KMS-11 (cell line): ENCODE measurements at regions not wholly inside any gene's neighbourhood (a gene's known extent, or its start where the extent isn't known, plus 50 kb on each side); places are given as distances from the start of the nearest gene placed in this dataset.

Experiments
- H2AFZ ChIP-seq: fragments of 200-600 bp; sonication (generic); 2 replicates; pipeline ENCODE4 v1.6.1; 2016; ENCODE audit warnings: antibody characterized with exemption, mixed run types, low read depth
- H3K27ac ChIP-seq: fragments of 200-600 bp; sonication (generic); 2 replicates; pipeline ENCODE4 v1.6.1; 2016; ENCODE audit warnings: mild to moderate bottlenecking, mixed run types
- H3K27me3 ChIP-seq: fragments of 200-600 bp; sonication (generic); 2 replicates; pipeline ENCODE4 v1.6.1; 2017; ENCODE audit warnings: mild to moderate bottlenecking, low read depth, mixed run types, moderate library complexity; ENCODE audit not compliant: insufficient read depth
- H3K36me3 ChIP-seq: fragments of 200-600 bp; sonication (generic); 2 replicates; pipeline ENCODE4 v1.6.1; 2017; ENCODE audit warnings: mild to moderate bottlenecking, mixed run types; ENCODE audit not compliant: insufficient read depth
- H3K4me1 ChIP-seq: fragments of 200-600 bp; sonication (generic); 2 replicates; pipeline ENCODE4 v1.6.1; 2016; ENCODE audit warnings: mild to moderate bottlenecking, low read depth, mixed run types; ENCODE audit not compliant: poor library complexity, severe bottlenecking
- H3K4me2 ChIP-seq: fragments of 200-600 bp; sonication (generic); 2 replicates; pipeline ENCODE4 v1.7.0; 2016; ENCODE audit warnings: mild to moderate bottlenecking, mixed run types
- H3K4me3 ChIP-seq: fragments of 200-600 bp; sonication (generic); IDR thresholded peaks from 2 replicates; pipeline ENCODE4 v1.6.1; 2017; ENCODE audit warnings: low read depth, low read length, mixed read lengths; ENCODE audit not compliant: insufficient read depth
- H3K79me2 ChIP-seq: fragments of 200-600 bp; sonication (generic); 2 replicates; pipeline ENCODE4 v1.6.1; 2016; ENCODE audit warnings: low read depth, mixed run types; ENCODE audit not compliant: insufficient read depth
- H3K9ac ChIP-seq: fragments of 200-600 bp; sonication (generic); 2 replicates; pipeline ENCODE4 v1.6.1; 2016; ENCODE audit warnings: mild to moderate bottlenecking, mixed run types
- H4K20me1 ChIP-seq: fragments of 200-600 bp; sonication (generic); 2 replicates; pipeline ENCODE4 v1.6.1; 2016; ENCODE audit warnings: mild to moderate bottlenecking, mixed run types; ENCODE audit not compliant: insufficient read depth
- CTCF ChIP-seq: fragments of 200-600 bp; sonication (generic); conservative IDR thresholded peaks from 2 replicates; pipeline ENCODE4 v1.6.1; 2017; ENCODE audit warnings: low read depth, mild to moderate bottlenecking, antibody characterized with exemption, low read length, moderate library complexity, mixed read lengths

- Histone ChIP-seq H2AFZ (no peak overlapping the region), H3K4me2 (no peak overlapping the region), H3K27ac (no peak overlapping the region), H3K9ac (no peak overlapping the region), H3K27me3 (no peaks in the 10 kb centered on the region), H3K4me3 (no peak overlapping the region), H3K36me3 (no peaks in the 10 kb centered on the region), H3K79me2 (no peaks in the 10 kb centered on the region), H4K20me1 (no peaks in the 10 kb centered on the region), H3K4me1 (no peaks in the 10 kb centered on the region)
- no peak for TF ChIP-seq CTCF
Observed at GRCh38 chr3:147529551-147529950, 120.4 kb downstream of the ZIC1 start.

GRCh38 chr3:147538034-147538433 lies 128.9 kb downstream of the ZIC1 start:
- H3K4me3 ChIP-seq = no peak overlapping the region

GRCh38 chr3:147540921-147541320 lies 131.8 kb downstream of the ZIC1 start:
- Histone ChIP-seq H2AFZ (no peak overlapping the region), H4K20me1 (no peaks in the 10 kb centered on the region), H3K9ac (no peak overlapping the region), H3K36me3 (no peaks in the 10 kb centered on the region), H3K27me3 (no peaks in the 10 kb centered on the region), H3K4me1 (no peaks in the 10 kb centered on the region), H3K79me2 (no peaks in the 10 kb centered on the region), H3K4me3 (no peak overlapping the region), H3K27ac (no peak overlapping the region), H3K4me2 (no peak overlapping the region)
- TF ChIP-seq CTCF = no peak

More at GRCh38 chr3:147538034-147538433, 128.9 kb downstream of the ZIC1 start:
- Histone ChIP-seq H3K9ac (no peak overlapping the region), H3K36me3 (no peaks in the 10 kb centered on the region), H4K20me1 (no peaks in the 10 kb centered on the region), H3K79me2 (no peaks in the 10 kb centered on the region), H3K4me1 (no peaks in the 10 kb centered on the region), H3K27me3 (no peaks in the 10 kb centered on the region), H3K27ac (no peak overlapping the region), H3K4me2 (no peak overlapping the region), H2AFZ (peak overlapping the region; percentile 14; the same call in 1 of the 2 replicates)
- no peak for TF ChIP-seq CTCF

- Histone ChIP-seq H3K36me3 (no peaks in the 10 kb centered on the region), H2AFZ (no peak overlapping the region), H3K4me1 (no peaks in the 10 kb centered on the region), H3K27ac (no peak overlapping the region), H3K79me2 (no peaks in the 10 kb centered on the region), H3K9ac (no peak overlapping the region), H3K4me2 (no peak overlapping the region), H3K27me3 (no peaks in the 10 kb centered on the region), H4K20me1 (no peaks in the 10 kb centered on the region), H3K4me3 (no peak overlapping the region)
- no peak for TF ChIP-seq CTCF
Observed at GRCh38 chr3:147544290-147544689, 135.1 kb downstream of the ZIC1 start.
